Mammary epithelial cell (primary cell): ENCODE measurements at regions not wholly inside any gene's neighbourhood (a gene's known extent, or its start where the extent isn't known, plus 50 kb on each side); places are given as distances from the start of the nearest gene placed in this dataset.

Experiments
- EZH2 ChIP-seq: IDR thresholded peaks from 2 replicates; pipeline ENCODE4 v1.6.1; 2012; ENCODE audit warnings: low read length, inconsistent platforms, borderline replicate concordance
- TF ChIP-seq, protein P1 (sequence below), 2 donors: IDR thresholded peaks in 1 of 2; conservative IDR thresholded peaks in 1 of 2; 2 replicates each; pipeline ENCODE4 v1.5.1; 2011 to 2012; ENCODE audit warnings: inconsistent platforms in 2 of 2, low read length in 2 of 2, mild to moderate bottlenecking in 2 of 2, control low read depth in 1 of 2, low read depth in 1 of 2; ENCODE audit not compliant: insufficient read depth in 1 of 2; ENCODE audit errors: extremely low read depth in 1 of 2

DNA sequence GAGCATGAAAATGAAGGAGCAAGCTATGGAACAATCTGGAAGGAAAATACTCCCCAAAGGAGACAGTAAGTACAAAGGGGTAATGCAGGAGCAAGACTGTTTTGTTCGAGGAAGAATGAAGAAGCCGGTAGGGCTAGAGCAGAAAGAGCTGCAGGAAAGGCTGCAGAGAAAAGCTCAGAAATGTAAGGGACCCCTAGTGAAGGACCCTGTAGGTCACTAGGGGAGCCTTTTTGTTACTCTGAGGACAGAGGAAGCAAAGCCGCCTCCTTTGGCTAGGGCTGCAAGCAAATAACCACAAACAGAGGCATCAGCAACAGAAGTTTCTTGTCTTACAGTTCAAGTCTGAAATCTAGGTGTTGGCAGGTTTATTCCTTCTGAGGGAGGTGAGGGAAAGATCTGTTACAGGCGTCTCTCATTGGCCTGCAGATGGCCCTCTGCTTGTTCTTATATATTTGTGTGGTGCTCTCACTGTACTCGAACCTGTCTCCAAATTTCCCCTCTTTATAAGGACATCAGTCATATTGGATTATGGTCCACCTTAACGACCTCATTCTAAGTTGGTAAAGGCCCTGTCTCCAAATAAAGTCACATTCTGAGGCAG, 362.3 kb downstream of the COG6 start:
- TF ChIP-seq, protein P1, sequence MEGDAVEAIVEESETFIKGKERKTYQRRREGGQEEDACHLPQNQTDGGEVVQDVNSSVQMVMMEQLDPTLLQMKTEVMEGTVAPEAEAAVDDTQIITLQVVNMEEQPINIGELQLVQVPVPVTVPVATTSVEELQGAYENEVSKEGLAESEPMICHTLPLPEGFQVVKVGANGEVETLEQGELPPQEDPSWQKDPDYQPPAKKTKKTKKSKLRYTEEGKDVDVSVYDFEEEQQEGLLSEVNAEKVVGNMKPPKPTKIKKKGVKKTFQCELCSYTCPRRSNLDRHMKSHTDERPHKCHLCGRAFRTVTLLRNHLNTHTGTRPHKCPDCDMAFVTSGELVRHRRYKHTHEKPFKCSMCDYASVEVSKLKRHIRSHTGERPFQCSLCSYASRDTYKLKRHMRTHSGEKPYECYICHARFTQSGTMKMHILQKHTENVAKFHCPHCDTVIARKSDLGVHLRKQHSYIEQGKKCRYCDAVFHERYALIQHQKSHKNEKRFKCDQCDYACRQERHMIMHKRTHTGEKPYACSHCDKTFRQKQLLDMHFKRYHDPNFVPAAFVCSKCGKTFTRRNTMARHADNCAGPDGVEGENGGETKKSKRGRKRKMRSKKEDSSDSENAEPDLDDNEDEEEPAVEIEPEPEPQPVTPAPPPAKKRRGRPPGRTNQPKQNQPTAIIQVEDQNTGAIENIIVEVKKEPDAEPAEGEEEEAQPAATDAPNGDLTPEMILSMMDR (conservative IDR thresholded peaks at IDR 0.05 in 1 of 2, IDR thresholded peaks at IDR 0.05 in 1 of 2; ENCODE audit: extremely low read depth in 1 of 2, insufficient read depth in 1 of 2, low read depth in 1 of 2, low read length in 2 of 2): no peak
- no peak for TF ChIP-seq EZH2
